ENCODE measurements at regions not wholly inside any gene's neighbourhood (a gene's known extent, or its start where the extent isn't known, plus 50 kb on each side); places are given as distances from the start of the nearest gene placed in this dataset.

DNA sequence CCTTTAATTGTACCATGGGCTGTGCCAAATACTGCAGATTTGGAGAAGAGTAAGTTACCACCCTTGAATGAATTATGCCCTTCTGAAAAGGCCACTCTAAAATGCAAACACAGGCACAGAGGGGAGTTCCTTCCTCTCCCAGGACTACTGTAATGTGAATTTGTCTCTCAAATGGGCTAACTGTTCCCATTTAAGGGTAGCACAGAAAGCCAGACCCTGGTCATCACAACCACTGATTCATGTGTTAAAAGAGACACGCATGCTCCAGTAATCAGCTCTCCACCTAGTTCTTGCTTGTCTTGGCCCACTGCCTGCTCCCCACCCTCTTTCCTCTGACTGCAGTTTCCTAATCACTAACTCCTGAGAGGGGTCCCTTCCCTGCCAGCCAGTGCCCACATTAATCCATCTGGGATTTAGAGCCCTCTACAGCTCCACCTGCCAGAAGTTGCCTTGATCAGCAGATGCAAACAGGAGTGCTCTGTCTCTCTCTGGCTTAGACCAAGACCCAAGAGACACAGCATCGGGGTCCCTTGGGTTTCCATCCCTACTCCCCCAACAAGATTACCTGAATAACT, 382.4 kb downstream of the TMEM167A start:
- no TSS peak for BruUV-seq (replicated peaks)
- in situ Hi-C loops (cut with MboI) (no loop called here), intact Hi-C loops (cut with micrococcal nuclease) (no loop called here)
- ChIA-PET POLR2A (no interaction called here), CTCF (ENCODE audit: low intra/inter-chr PET ratio) (no interaction called here)
- Histone ChIP-seq H3K4me2 (ENCODE audit: insufficient read depth, low read length) (no peak overlapping the region), H3K4me3 (no peak overlapping the region), H3K79me2 (ENCODE audit: control insufficient read depth, insufficient read depth, low read length) (no peaks in the 10 kb centered on the region), H3K27ac (ENCODE audit: extremely low read depth, low read depth, low read length) (no peak overlapping the region), H3K9ac (ENCODE audit: insufficient read depth in 1 of 2, low read depth in 2 of 2, low read length in 2 of 2) (no peak overlapping the region), H3K4me1 (replicated peaks in 1 of 2; ENCODE audit: control insufficient read depth in 2 of 2, insufficient read depth in 2 of 2, low read length in 2 of 2) (no peaks in the 10 kb centered on the region), H3K9me1 (ENCODE audit: control insufficient read depth, insufficient read depth, low read length) (no peaks in the 10 kb centered on the region), H3K27me3 (ENCODE audit: control insufficient read depth in 2 of 2, insufficient read depth in 2 of 2, low read length in 2 of 2) (peaks cover 0 to 3% of the 10 kb centered on the region in 2 experiments; a peak in 1 of 5 replicates), H2AFZ (ENCODE audit: low read depth, low read length) (no peak overlapping the region), H4K20me1 (replicated peaks; ENCODE audit: control insufficient read depth, insufficient read depth, low read length) (no peaks in the 10 kb centered on the region), H3K9me3 (replicated peaks; ENCODE audit: control insufficient read depth, insufficient read depth, low read depth, low read length) (no peaks in the 10 kb centered on the region), H3K36me3 (ENCODE audit: control insufficient read depth, insufficient read depth, low read length) (no peaks in the 10 kb centered on the region)
- DNase-seq (ENCODE audit: extremely low read depth in 1 of 4, low spot score in 3 of 4) (no peak), ATAC-seq (no peak), FAIRE-seq (no peak)
- WGBS (ENCODE audit: insufficient coverage, low coverage, missing lambda C conversion rate): 0% methylated on average over 2 of the region's 2 CpGs
- no peak for TF ChIP-seq HSF4 (CRISPR knock-in tag; IDR thresholded peaks at IDR 0.05; ENCODE audit: borderline replicate concordance)
- no peak for TF ChIP-seq MAFK (IDR thresholded peaks at IDR 0.05; ENCODE audit: low read length)
- no peak for TF ChIP-seq ZNF57 (CRISPR knock-in tag; IDR thresholded peaks at IDR 0.05)

DNA sequence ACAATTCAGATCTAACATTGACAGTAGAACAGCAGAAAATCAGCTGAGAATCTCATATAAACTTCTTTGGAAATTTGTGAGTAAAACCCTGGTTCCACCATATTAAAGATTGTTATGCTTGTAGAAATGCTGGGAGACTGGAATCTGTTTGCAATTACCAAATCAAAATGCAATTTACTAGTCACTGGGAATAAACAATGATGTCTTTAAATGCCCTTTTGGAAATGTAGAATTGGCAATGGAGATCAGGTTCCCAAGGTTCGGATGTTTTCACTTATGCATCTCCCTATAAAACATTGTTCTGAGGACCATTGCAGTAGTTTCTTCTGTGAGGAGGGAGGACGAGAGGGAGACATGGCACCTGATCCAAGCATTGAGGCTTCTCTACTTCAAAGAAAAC, 384.4 kb downstream of the TMEM167A start:
- ChIA-PET CTCF (ENCODE audit: low intra/inter-chr PET ratio) (no interaction called here), POLR2A (no interaction called here)
- H3K27ac ChIP-seq (ENCODE audit: extremely low read depth, low read depth, low read length): no peak overlapping the region
- H3K9ac ChIP-seq (ENCODE audit: insufficient read depth in 1 of 2, low read depth in 2 of 2, low read length in 2 of 2): no peak overlapping the region
- no peaks in the 10 kb centered on the region for H3K4me1 ChIP-seq (replicated peaks in 1 of 2; ENCODE audit: control insufficient read depth in 2 of 2, insufficient read depth in 2 of 2, low read length in 2 of 2)
- intact Hi-C loops (cut with micrococcal nuclease) (no loop called here), in situ Hi-C loops (cut with MboI) (no loop called here)
- no peak for FAIRE-seq
- 0% methylated on average over 2 of the region's 2 CpGs for WGBS (ENCODE audit: insufficient coverage, low coverage, missing lambda C conversion rate)
- no peaks in the 10 kb centered on the region for H3K79me2 ChIP-seq (ENCODE audit: control insufficient read depth, insufficient read depth, low read length)
- ATAC-seq: no peak
- H2AFZ ChIP-seq (ENCODE audit: low read depth, low read length): no peak overlapping the region
- H3K4me3 ChIP-seq: no peak overlapping the region
- H3K36me3 ChIP-seq (ENCODE audit: control insufficient read depth, insufficient read depth, low read length): no peaks in the 10 kb centered on the region
- no peaks in the 10 kb centered on the region for H3K9me1 ChIP-seq (ENCODE audit: control insufficient read depth, insufficient read depth, low read length)
- H3K9me3 ChIP-seq (replicated peaks; ENCODE audit: control insufficient read depth, insufficient read depth, low read depth, low read length): no peaks in the 10 kb centered on the region
- DNase-seq (ENCODE audit: extremely low read depth in 1 of 4, low spot score in 3 of 4): no peak
- no TSS peak for BruUV-seq (replicated peaks)
- no peak overlapping the region for H3K4me2 ChIP-seq (ENCODE audit: insufficient read depth, low read length)
- H4K20me1 ChIP-seq (replicated peaks; ENCODE audit: control insufficient read depth, insufficient read depth, low read length): no peaks in the 10 kb centered on the region
- H3K27me3 ChIP-seq (ENCODE audit: control insufficient read depth in 2 of 2, insufficient read depth in 2 of 2, low read length in 2 of 2): peaks cover 0 to 3% of the 10 kb centered on the region in 2 experiments; a peak in 1 of 5 replicates
- TF ChIP-seq, protein P1, sequence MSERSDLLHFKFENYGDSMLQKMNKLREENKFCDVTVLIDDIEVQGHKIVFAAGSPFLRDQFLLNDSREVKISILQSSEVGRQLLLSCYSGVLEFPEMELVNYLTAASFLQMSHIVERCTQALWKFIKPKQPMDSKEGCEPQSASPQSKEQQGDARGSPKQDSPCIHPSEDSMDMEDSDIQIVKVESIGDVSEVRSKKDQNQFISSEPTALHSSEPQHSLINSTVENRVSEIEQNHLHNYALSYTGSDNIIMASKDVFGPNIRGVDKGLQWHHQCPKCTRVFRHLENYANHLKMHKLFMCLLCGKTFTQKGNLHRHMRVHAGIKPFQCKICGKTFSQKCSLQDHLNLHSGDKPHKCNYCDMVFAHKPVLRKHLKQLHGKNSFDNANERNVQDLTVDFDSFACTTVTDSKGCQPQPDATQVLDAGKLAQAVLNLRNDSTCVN (CRISPR knock-in tag; IDR thresholded peaks at IDR 0.05): no peak
- no peak for TF ChIP-seq FOXJ2 (tag; IDR thresholded peaks at IDR 0.05)
- TF ChIP-seq, protein P2, sequence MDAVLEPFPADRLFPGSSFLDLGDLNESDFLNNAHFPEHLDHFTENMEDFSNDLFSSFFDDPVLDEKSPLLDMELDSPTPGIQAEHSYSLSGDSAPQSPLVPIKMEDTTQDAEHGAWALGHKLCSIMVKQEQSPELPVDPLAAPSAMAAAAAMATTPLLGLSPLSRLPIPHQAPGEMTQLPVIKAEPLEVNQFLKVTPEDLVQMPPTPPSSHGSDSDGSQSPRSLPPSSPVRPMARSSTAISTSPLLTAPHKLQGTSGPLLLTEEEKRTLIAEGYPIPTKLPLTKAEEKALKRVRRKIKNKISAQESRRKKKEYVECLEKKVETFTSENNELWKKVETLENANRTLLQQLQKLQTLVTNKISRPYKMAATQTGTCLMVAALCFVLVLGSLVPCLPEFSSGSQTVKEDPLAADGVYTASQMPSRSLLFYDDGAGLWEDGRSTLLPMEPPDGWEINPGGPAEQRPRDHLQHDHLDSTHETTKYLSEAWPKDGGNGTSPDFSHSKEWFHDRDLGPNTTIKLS (IDR thresholded peaks at IDR 0.05; ENCODE audit: borderline replicate concordance, low read depth): no peak
- no peak for TF ChIP-seq HNRNPH1 (optimal IDR thresholded peaks at IDR 0.05; ENCODE audit: low read depth, low read length)
- TF ChIP-seq OTX1 (CRISPR knock-in tag; IDR thresholded peaks at IDR 0.05): no peak
- no peak for TF ChIP-seq ZNF175 (CRISPR knock-in tag; IDR thresholded peaks at IDR 0.05; ENCODE audit: low read depth)
- no peak for TF ChIP-seq POLR2B (IDR thresholded peaks at IDR 0.05; ENCODE audit: low read depth, partially characterized antibody)
- TF ChIP-seq, protein P3, sequence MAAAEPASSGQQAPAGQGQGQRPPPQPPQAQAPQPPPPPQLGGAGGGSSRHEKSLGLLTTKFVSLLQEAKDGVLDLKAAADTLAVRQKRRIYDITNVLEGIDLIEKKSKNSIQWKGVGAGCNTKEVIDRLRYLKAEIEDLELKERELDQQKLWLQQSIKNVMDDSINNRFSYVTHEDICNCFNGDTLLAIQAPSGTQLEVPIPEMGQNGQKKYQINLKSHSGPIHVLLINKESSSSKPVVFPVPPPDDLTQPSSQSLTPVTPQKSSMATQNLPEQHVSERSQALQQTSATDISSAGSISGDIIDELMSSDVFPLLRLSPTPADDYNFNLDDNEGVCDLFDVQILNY (CRISPR knock-in tag; IDR thresholded peaks at IDR 0.05): no peak
- no peak for TF ChIP-seq TAF1 (IDR thresholded peaks at IDR 0.05; ENCODE audit: control insufficient read depth, extremely low read depth, insufficient read depth, low read length, severe bottlenecking)
